Heart right ventricle (tissue), 16 donors: ENCODE measurements at regions not wholly inside any gene's neighbourhood (a gene's known extent, or its start where the extent isn't known, plus 50 kb on each side); places are given as distances from the start of the nearest gene placed in this dataset.

Experiments
- ATAC-seq, 8 donors: fragments of 200-7000 bp; cut with Tn5 transposase; one replicate each; pipeline ENCODE4 v1.9.1; 2020; ENCODE audit warnings: mild to moderate bottlenecking in 8 of 8, moderate library complexity in 8 of 8, moderate number of reproducible peaks in 1 of 8
- DNase-seq, 2 donors: peaks; one replicate each; pipeline ENCODE4 v3.0.0-alpha.2; 2020
- H3K27ac ChIP-seq, 10 donors: fragments of 200-600 bp; sonication (generic) in 2 of 10; one replicate each; pipeline versions ENCODE4 v1.5.0 to v1.8.0; 2020 to 2022; ENCODE audit warnings: mild to moderate bottlenecking in 3 of 10
- H3K27me3 ChIP-seq, 7 donors: fragments of 200-600 bp; one replicate each; pipeline ENCODE4 v1.8.0; 2021 to 2022; ENCODE audit warnings: mild to moderate bottlenecking in 2 of 7
- H3K36me3 ChIP-seq, 9 donors: fragments of 200-600 bp; sonication (generic) in 1 of 9; one replicate each; pipeline versions ENCODE4 v1.5.0 to v1.8.0; 2020 to 2022; ENCODE audit warnings: mild to moderate bottlenecking in 2 of 9
- H3K4me1 ChIP-seq, 9 donors: fragments of 200-600 bp; sonication (generic) in 1 of 9; one replicate each; pipeline versions ENCODE4 v1.5.0 to v1.8.0; 2020 to 2022; ENCODE audit warnings: mild to moderate bottlenecking in 4 of 9
- H3K4me3 ChIP-seq, 10 donors: fragments of 200-600 bp; sonication (generic) in 2 of 10; one replicate each; pipeline versions ENCODE4 v1.5.0 to v1.8.0; 2020 to 2022; ENCODE audit warnings: mild to moderate bottlenecking in 7 of 10, moderate library complexity in 2 of 10
- H3K9me3 ChIP-seq, 11 donors: fragments of 200-600 bp in 10 of 11; sonication (generic) in 2 of 11; one replicate each; pipeline versions ENCODE4 v1.5.0 to v1.8.0; 2013 to 2022; ENCODE audit warnings: mild to moderate bottlenecking in 2 of 11, control low read depth in 1 of 11, moderate library complexity in 1 of 11
- WGBS, 2 donors: extraction: QIAGEN DNeasy Blood & Tissue Kit; methylation state at CpG; one replicate each; pipeline ENCODE4 v1.1.7; 2013; ENCODE audit warnings: inconsistent platforms in 1 of 2; 5-methylcytosine and 5-hydroxymethylcytosine counted together
- intact Hi-C, 10 donors: fragments of 100-400 bp; cut with DNase I; formaldehyde crosslinking; loops; one replicate each; pipeline versions ENCODE4 v1.11.1 to v1.14.2; 2022
- TF ChIP-seq, protein P1 (sequence below), 9 donors: fragments of 200-600 bp; sonication (generic) in 2 of 9; IDR thresholded peaks; one replicate each; pipeline versions ENCODE4 v1.5.0 to v1.8.0; 2021 to 2022; ENCODE audit warnings: antibody characterized with exemption in 9 of 9, mild to moderate bottlenecking in 5 of 9, moderate library complexity in 1 of 9
- donor health status: Arrhythmogenic right ventricular cardiomyopathy.
- donor health status: ischemic (EF 13 %, LVEDD 7.1; RV severe dilation, severe dysfunction).
- donor health status: healthy with polysubstance abuse.
- donor health status: DM: no; HTN: yes; CAD: no.
- donor health status: DM: no; HTN: no; CAD: no.
- donor health status: ischemic (EF 25% LVEDD 6.9; RV normal size, moderate dysfunction).
- donor health status: ischemic (EF 25% LVEDD 5.7; RV mildly dilated, moderate dysfunction).
- donor health status: healthy.
- donor health status: DM: yes; HTN: yes; CAD: no.
- donor health status: Ischemic cardiomyopathy.
- donor health status: ischemic (EF 35%, LVEDD 5.7; RV mildly dilated, moderate dysfunction).
- donor health status: nonischemic (EF 11% LVEDD 7.7; RV severe dilation, severe dysfunction).
- donor health status: DM: yes; HTN: yes; CAD: no.
- donor health status: PGD.
- donor health status: ischemic (EF 29% LVEDD 5.4; RV normal size, mild dysfunction).
- donor health status: nonischemic (EF 23%, LVEDD 6.1; RV moderate dilation, normal function).

DNA sequence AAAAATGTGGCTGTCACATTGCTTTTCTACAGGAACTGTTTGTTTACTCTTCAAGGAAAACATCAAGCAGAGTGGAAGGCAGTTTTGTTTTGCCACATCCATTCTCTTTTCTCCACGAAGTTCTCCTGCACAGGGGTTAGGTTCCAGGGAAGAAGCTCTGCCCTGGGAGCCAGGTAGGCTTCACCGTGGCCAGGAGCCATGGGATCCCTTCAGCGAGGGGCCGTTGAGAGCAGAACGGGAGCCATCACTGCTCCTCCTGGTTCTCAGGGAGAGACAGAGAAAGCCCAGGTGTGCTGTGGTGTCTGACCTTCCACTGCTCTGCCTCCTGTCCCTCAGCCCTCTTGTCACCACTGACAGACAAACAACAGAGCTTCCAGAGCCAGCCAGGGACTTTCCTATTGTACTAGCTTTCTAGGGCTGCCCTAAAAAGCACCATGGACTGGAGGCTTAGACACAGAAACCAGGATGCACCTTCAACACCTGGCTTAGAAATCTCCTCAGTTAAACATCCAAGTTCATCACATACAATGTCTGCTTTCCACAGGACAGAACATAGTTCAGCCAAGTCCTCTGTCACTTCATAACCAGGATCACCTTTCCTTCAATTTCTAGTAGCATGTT is 75.6 kb upstream of the SLC22A23 start:
- Histone ChIP-seq H3K4me1 (no peaks in the 10 kb centered on the region), H3K27ac (no peak overlapping the region), H3K27me3 (peaks cover 0 to 12% (median 5%) of the 10 kb centered on the region in 7 donors), H3K4me3 (no peak overlapping the region), H3K9me3 (no peaks in the 10 kb centered on the region), H3K36me3 (no peaks in the 10 kb centered on the region)
- ATAC-seq: no peak
- intact Hi-C loops: no loop called here
- TF ChIP-seq, protein P1, sequence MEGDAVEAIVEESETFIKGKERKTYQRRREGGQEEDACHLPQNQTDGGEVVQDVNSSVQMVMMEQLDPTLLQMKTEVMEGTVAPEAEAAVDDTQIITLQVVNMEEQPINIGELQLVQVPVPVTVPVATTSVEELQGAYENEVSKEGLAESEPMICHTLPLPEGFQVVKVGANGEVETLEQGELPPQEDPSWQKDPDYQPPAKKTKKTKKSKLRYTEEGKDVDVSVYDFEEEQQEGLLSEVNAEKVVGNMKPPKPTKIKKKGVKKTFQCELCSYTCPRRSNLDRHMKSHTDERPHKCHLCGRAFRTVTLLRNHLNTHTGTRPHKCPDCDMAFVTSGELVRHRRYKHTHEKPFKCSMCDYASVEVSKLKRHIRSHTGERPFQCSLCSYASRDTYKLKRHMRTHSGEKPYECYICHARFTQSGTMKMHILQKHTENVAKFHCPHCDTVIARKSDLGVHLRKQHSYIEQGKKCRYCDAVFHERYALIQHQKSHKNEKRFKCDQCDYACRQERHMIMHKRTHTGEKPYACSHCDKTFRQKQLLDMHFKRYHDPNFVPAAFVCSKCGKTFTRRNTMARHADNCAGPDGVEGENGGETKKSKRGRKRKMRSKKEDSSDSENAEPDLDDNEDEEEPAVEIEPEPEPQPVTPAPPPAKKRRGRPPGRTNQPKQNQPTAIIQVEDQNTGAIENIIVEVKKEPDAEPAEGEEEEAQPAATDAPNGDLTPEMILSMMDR (IDR thresholded peaks at IDR 0.05): no peak
- WGBS, 2 donors: 78 to 83% methylated on average over 5 of the region's 5 CpGs
- DNase-seq: no peak

DNA sequence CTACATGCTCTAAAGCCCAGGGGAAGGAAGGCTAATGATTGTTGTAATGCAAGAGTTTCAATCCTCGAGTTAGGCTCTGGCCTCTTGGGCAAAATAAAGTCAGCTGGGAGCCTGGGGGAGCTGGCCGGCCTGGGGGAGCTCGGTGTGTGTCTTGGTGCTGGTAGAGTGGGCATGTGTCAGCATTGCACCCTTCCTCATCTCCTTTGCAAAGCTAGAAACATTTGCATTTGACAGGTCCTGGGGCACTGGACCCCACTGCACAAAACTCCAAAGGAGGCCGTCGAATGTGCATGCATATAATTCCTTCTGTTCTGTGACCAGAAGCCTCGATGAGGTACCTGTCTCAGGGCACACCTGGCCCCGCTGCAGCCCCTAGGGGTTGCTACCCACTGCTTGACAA is 74.6 kb upstream of the SLC22A23 start:
- ATAC-seq (no peak), DNase-seq (no peak)
- WGBS, 2 donors: 84 to 88% methylated on average over 7 of the region's 7 CpGs
- H3K27me3 ChIP-seq: peaks cover 0 to 12% (median 5%) of the 10 kb centered on the region in 7 donors
- H3K36me3 ChIP-seq: no peaks in the 10 kb centered on the region
- TF ChIP-seq, protein P1 (IDR thresholded peaks at IDR 0.05): no peak
- no peaks in the 10 kb centered on the region for H3K9me3 ChIP-seq
- H3K4me1 ChIP-seq: no peaks in the 10 kb centered on the region
- H3K27ac ChIP-seq: no peak overlapping the region
- intact Hi-C loops: no loop called here
- no peak overlapping the region for H3K4me3 ChIP-seq

DNA sequence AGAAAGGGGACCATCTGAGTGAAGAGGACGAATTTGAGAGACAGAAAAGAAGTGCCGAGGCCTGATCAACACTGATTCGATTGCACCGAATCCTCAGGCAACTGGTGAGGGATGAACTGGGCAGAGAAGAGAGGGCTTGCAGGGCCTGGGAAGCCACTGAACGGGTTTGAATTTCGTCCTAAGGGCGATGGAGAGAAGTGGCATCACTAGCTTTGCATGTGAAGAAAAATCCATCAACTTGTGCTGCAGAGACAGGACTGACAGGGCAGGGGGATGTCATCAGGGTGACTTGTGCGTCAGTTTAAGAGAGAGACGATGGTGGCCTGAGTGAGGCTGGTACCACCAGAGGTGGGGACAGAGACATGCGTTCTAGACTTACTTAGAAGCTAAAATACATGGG is 73.7 kb upstream of the SLC22A23 start:
- H3K36me3 ChIP-seq: no peaks in the 10 kb centered on the region
- whole genome bisulfite sequencing, 2 donors: 84 to 92% methylated on average over 10 of the region's 10 CpGs
- intact Hi-C loops: no loop called here
- H3K27ac ChIP-seq: no peak overlapping the region
- no peaks in the 10 kb centered on the region for H3K9me3 ChIP-seq
- TF ChIP-seq, protein P1 (IDR thresholded peaks at IDR 0.05): no peak
- DNase-seq: no peak
- ATAC-seq: no peak
- H3K4me1 ChIP-seq: no peaks in the 10 kb centered on the region
- no peak overlapping the region for H3K4me3 ChIP-seq
- peaks cover 0 to 14% (median 6%) of the 10 kb centered on the region in 7 donors for H3K27me3 ChIP-seq

DNA sequence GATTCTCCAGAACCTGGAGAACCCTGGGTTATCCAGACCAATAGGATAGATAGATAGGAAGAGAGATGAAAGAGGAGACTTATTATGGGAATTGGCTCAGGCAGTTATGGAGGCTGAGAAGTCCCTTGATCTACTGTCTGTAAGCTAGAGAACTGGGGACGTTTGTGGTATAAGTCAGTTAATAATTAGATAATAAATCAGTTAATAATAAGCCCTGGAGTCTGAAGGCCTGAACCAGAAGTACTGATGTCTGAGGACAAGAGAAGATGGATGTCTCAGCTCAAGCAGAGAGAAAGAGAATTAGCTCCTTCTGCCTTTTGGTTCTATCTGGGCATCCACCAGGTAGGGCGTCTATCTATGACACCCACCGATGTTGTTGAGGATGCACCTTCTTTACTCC is 72.9 kb upstream of the SLC22A23 start:
- TF ChIP-seq, protein P1 (IDR thresholded peaks at IDR 0.05): no peak
- 87 to 91% methylated on average over 3 of the region's 3 CpGs for WGBS, 2 donors
- Histone ChIP-seq H3K4me3 (no peak overlapping the region), H3K9me3 (no peaks in the 10 kb centered on the region), H3K27ac (no peak overlapping the region), H3K36me3 (no peaks in the 10 kb centered on the region), H3K27me3 (peaks cover 0 to 14% (median 9%) of the 10 kb centered on the region in 7 donors), H3K4me1 (no peaks in the 10 kb centered on the region)
- ATAC-seq (no peak), DNase-seq (no peak)
- intact Hi-C loops: no loop called here
